GM23338 (cell line): ENCODE measurements at regions not wholly inside any gene's neighbourhood (a gene's known extent, or its start where the extent isn't known, plus 50 kb on each side); places are given as distances from the start of the nearest gene placed in this dataset.

Experiments
- CREB1 ChIP-seq: fragments of 250-450 bp; sonication (Bioruptor Pico); IDR thresholded peaks from 2 replicates; pipeline ENCODE4 v1.5.0; 2020; ENCODE audit warnings: low read depth, mild to moderate bottlenecking, moderate library complexity
- CTCF ChIP-seq, 2 experiments: fragments of 200-600 bp in 1 of 2; sonication (generic) in 1 of 2; conservative IDR thresholded peaks; 2 replicates each; pipeline versions ENCODE4 v1.5.1 to v1.6.1; 2016 to 2017; ENCODE audit warnings: antibody characterized with exemption in 2 of 2, low read depth in 2 of 2, mild to moderate bottlenecking in 2 of 2, moderate library complexity in 1 of 2
- ETS1 ChIP-seq: IDR thresholded peaks from 2 replicates; pipeline ENCODE4 v1.6.1; 2016; ENCODE audit warnings: antibody characterized with exemption
- POLR2AphosphoS5 ChIP-seq: IDR thresholded peaks from 2 replicates; pipeline ENCODE4 v1.6.1; 2016; ENCODE audit warnings: antibody characterized with exemption, low read depth

- TF ChIP-seq CTCF (conservative IDR thresholded peaks at IDR 0.05; ENCODE audit: low read depth in 2 of 2), result no peak
- no peak for TF ChIP-seq ETS1
- no peak for TF ChIP-seq POLR2AphosphoS5
- no peak for TF ChIP-seq CREB1 (CRISPR knock-in tag)
These were observed 378.6 kb upstream of the ANXA10 start for GRCh38 chr4:167713756-167714155.
